Sigmoid colon (tissue), 6 donors: ENCODE measurements at regions not wholly inside any gene's neighbourhood (a gene's known extent, or its start where the extent isn't known, plus 50 kb on each side); places are given as distances from the start of the nearest gene placed in this dataset.
A peak's percentile ranks its signal among the peaks of the same experiment; 100 is the strongest.

Experiments used
- DNase-seq: peaks from one replicate; pipeline ENCODE4 v3.0.0-alpha.2; 2019
- H3K27ac ChIP-seq, 4 donors: fragments of 200-600 bp; sonication (generic); one replicate each; pipeline ENCODE4 v1.5.1; 2016 to 2019; ENCODE audit warnings: mild to moderate bottlenecking in 1 of 4
- H3K27me3 ChIP-seq, 3 donors: fragments of 200-600 bp; sonication (generic); one replicate each; pipeline ENCODE4 v1.5.1; 2019; ENCODE audit warnings: mild to moderate bottlenecking in 1 of 3
- H3K36me3 ChIP-seq, 4 donors: fragments of 200-600 bp; sonication (generic); one replicate each; pipeline ENCODE4 v1.5.1; 2016 to 2019
- H3K4me1 ChIP-seq, 4 donors: fragments of 200-600 bp; sonication (generic); one replicate each; pipeline ENCODE4 v1.5.1; 2017 to 2019
- H3K4me3 ChIP-seq, 4 donors: fragments of 200-600 bp; sonication (generic); one replicate each; pipeline ENCODE4 v1.5.1; 2017 to 2019; ENCODE audit warnings: mild to moderate bottlenecking in 2 of 4, moderate library complexity in 1 of 4
- H3K9me3 ChIP-seq, 4 donors: fragments of 200-600 bp in 3 of 4; sonication (generic) in 3 of 4; one replicate each; pipeline versions ENCODE4 v1.5.1 to v1.6.1; 2013 to 2019
- EP300 ChIP-seq, 4 donors: sonication (generic); formaldehyde crosslinking; IDR thresholded peaks; one replicate each; pipeline ENCODE4 v1.6.1; 2017; ENCODE audit warnings: antibody characterized with exemption in 4 of 4
- POLR2A ChIP-seq, 2 donors: fragments of 450-650 bp; IDR thresholded peaks; one replicate each; pipeline ENCODE4 v1.6.1; 2016; ENCODE audit warnings: antibody characterized with exemption in 2 of 2, mild to moderate bottlenecking in 2 of 2, moderate library complexity in 2 of 2
- POLR2AphosphoS5 ChIP-seq, 4 donors: sonication (generic); formaldehyde crosslinking; IDR thresholded peaks; one replicate each; pipeline ENCODE4 v1.6.1; 2017; ENCODE audit warnings: antibody characterized with exemption in 4 of 4
- WGBS, 2 donors: extraction: QIAGEN DNeasy Blood & Tissue Kit; methylation state at CpG; one replicate each; pipeline ENCODE4 v1.1.7; 2013; 5-methylcytosine and 5-hydroxymethylcytosine counted together
- intact Hi-C: fragments of 100-400 bp; cut with DNase I; formaldehyde crosslinking; loops from one replicate; pipeline ENCODE4 v1.15.1; 2023
- TF ChIP-seq, protein P1 (sequence below), 4 experiments: fragments of 450-650 bp in 3 of 4; fragments of 200-600 bp in 1 of 4; IDR thresholded peaks; one replicate each; pipeline ENCODE4 v1.5.1; 2016 to 2019; ENCODE audit warnings: antibody characterized with exemption in 4 of 4, mild to moderate bottlenecking in 3 of 4, moderate library complexity in 2 of 4
- donor health status: healthy with polysubstance abuse.
- donor health status: healthy.

DNA sequence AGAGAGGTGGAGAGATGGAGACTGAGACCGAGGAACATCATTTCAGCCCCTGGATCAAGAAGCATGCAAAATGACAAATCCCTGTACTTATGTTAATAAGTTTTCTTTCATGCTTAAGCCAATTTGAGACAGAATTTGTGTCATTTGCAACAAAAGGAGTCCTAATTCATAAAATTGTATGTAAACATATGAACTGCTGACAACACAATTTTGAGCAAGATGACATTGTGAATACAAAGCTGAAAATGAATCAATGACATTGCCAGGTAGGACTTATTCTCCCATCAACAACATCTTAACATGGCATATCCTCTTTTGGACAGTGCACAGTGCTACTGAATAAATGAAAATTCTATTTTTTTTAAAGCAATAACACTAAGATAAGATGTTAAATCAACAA, 264.0 kb downstream of the WDR11 start:
- peaks cover 0 to 23% (median 6%) of the 10 kb centered on the region in 4 donors for H3K4me1 ChIP-seq
- H3K27ac ChIP-seq = no peak overlapping the region
- no peaks in the 10 kb centered on the region for H3K27me3 ChIP-seq
- TF ChIP-seq POLR2AphosphoS5 (IDR thresholded peaks at IDR 0.05) (no peak), EP300 (IDR thresholded peaks at IDR 0.05) (no peak), POLR2A (IDR thresholded peaks at IDR 0.05) (no peak)
- TF ChIP-seq, protein P1, sequence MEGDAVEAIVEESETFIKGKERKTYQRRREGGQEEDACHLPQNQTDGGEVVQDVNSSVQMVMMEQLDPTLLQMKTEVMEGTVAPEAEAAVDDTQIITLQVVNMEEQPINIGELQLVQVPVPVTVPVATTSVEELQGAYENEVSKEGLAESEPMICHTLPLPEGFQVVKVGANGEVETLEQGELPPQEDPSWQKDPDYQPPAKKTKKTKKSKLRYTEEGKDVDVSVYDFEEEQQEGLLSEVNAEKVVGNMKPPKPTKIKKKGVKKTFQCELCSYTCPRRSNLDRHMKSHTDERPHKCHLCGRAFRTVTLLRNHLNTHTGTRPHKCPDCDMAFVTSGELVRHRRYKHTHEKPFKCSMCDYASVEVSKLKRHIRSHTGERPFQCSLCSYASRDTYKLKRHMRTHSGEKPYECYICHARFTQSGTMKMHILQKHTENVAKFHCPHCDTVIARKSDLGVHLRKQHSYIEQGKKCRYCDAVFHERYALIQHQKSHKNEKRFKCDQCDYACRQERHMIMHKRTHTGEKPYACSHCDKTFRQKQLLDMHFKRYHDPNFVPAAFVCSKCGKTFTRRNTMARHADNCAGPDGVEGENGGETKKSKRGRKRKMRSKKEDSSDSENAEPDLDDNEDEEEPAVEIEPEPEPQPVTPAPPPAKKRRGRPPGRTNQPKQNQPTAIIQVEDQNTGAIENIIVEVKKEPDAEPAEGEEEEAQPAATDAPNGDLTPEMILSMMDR (IDR thresholded peaks at IDR 0.05) = no peak
- H3K36me3 ChIP-seq = no peaks in the 10 kb centered on the region
- WGBS, 2 donors = 90 to 95% methylated on average over 1 of the region's 1 CpG
- DNase-seq = no peak
- intact Hi-C loops = no loop called here
- H3K9me3 ChIP-seq = no peaks in the 10 kb centered on the region
- no peak overlapping the region for H3K4me3 ChIP-seq

- WGBS, 2 donors = 83 to 89% methylated on average over 7 of the region's 7 CpGs
- TF ChIP-seq EP300 (IDR thresholded peaks at IDR 0.05) = no peak
- no peak for TF ChIP-seq POLR2AphosphoS5 (IDR thresholded peaks at IDR 0.05)
- TF ChIP-seq, protein P1 (IDR thresholded peaks at IDR 0.05) = no peak
- TF ChIP-seq POLR2A (IDR thresholded peaks at IDR 0.05) = no peak
- Histone ChIP-seq H3K27ac (no peak overlapping the region), H3K9me3 (no peaks in the 10 kb centered on the region), H3K27me3 (no peaks in the 10 kb centered on the region), H3K36me3 (no peaks in the 10 kb centered on the region), H3K4me1 (peaks cover 0 to 6% (median 0%) of the 10 kb centered on the region in 4 donors), H3K4me3 (no peak overlapping the region)
- no peak for DNase-seq
- intact Hi-C loops = no loop called here
Measured at GRCh38 chr10:121121462-121121861, 270.3 kb downstream of the WDR11 start.

GRCh38 chr10:121127151-121127906, 276.2 kb downstream of the WDR11 start:
- intact Hi-C loops = no loop called here
- WGBS, 2 donors = 74 to 85% methylated on average over 15 of the region's 15 CpGs
- Histone ChIP-seq H3K27ac (peak overlapping the region in 3 of 4 donors; percentile 15 to 68 (median 59)), H3K4me1 (peaks cover 0 to 22% (median 19%) of the 10 kb centered on the region in 4 donors), H3K4me3 (no peak overlapping the region), H3K36me3 (no peaks in the 10 kb centered on the region), H3K27me3 (no peaks in the 10 kb centered on the region), H3K9me3 (no peaks in the 10 kb centered on the region)
- TF ChIP-seq EP300 (IDR thresholded peaks at IDR 0.05) = peak in 1 of 4 donors; percentile 20
- TF ChIP-seq, protein P1 (IDR thresholded peaks at IDR 0.05) = no peak
- peak in 2 of 4 donors; percentile 53 to 64 for TF ChIP-seq POLR2AphosphoS5 (IDR thresholded peaks at IDR 0.05)
- TF ChIP-seq POLR2A (IDR thresholded peaks at IDR 0.05) = no peak
- no peak for DNase-seq

GRCh38 chr10:121128164-121128563, 277.0 kb downstream of the WDR11 start:
- Histone ChIP-seq H3K36me3 (no peaks in the 10 kb centered on the region), H3K9me3 (no peaks in the 10 kb centered on the region), H3K27ac (peak overlapping the region in 3 of 4 donors; percentile 15 to 68 (median 59)), H3K27me3 (no peaks in the 10 kb centered on the region), H3K4me1 (peaks cover 0 to 22% (median 19%) of the 10 kb centered on the region in 4 donors), H3K4me3 (no peak overlapping the region)
- DNase-seq = no peak
- WGBS, 2 donors = 84 to 85% methylated on average over 10 of the region's 10 CpGs
- TF ChIP-seq POLR2A (IDR thresholded peaks at IDR 0.05) (no peak), EP300 (IDR thresholded peaks at IDR 0.05) (no peak), POLR2AphosphoS5 (IDR thresholded peaks at IDR 0.05) (no peak)
- TF ChIP-seq, protein P1 (IDR thresholded peaks at IDR 0.05) = no peak
- intact Hi-C loops = no loop called here
